ENCODE measurements at regions not wholly inside any gene's neighbourhood (a gene's known extent, or its start where the extent isn't known, plus 50 kb on each side); places are given as distances from the start of the nearest gene placed in this dataset.

- Mint-ChIP-seq H3K36me3 (ENCODE audit: low read depth) (no peaks in the 10 kb centered on the region), H3K4me1 (ENCODE audit: low read depth) (no peaks in the 10 kb centered on the region), H3K27me3 (peaks cover 44% of the 10 kb centered on the region), H3K4me3 (no peak overlapping the region), H3K9me3 (no peaks in the 10 kb centered on the region), H3K27ac (no peak overlapping the region)
Measured at GRCh38 chr9:90333226-90333625, 309.4 kb downstream of the DIRAS2 start.

GRCh38 chr9:90340421-90340820 lies 302.2 kb downstream of the DIRAS2 start:
- H3K27me3 Mint-ChIP-seq, result peaks cover 35% of the 10 kb centered on the region
- H3K9me3 Mint-ChIP-seq, result peaks cover 4% of the 10 kb centered on the region
- no peaks in the 10 kb centered on the region for H3K4me1 Mint-ChIP-seq (ENCODE audit: low read depth)
- no peak overlapping the region for H3K27ac Mint-ChIP-seq
- H3K36me3 Mint-ChIP-seq (ENCODE audit: low read depth), result no peaks in the 10 kb centered on the region
- H3K4me3 Mint-ChIP-seq, result no peak overlapping the region

- Mint-ChIP-seq H3K36me3 (ENCODE audit: low read depth) (no peaks in the 10 kb centered on the region), H3K9me3 (peaks cover 4% of the 10 kb centered on the region), H3K4me3 (no peak overlapping the region), H3K27me3 (peaks cover 39% of the 10 kb centered on the region), H3K27ac (no peak overlapping the region), H3K4me1 (ENCODE audit: low read depth) (no peaks in the 10 kb centered on the region)
Measured at GRCh38 chr9:90342607-90343006, 300.0 kb downstream of the DIRAS2 start.

GRCh38 chr9:90343366-90343765 lies 299.3 kb downstream of the DIRAS2 start:
- Mint-ChIP-seq H3K36me3 (ENCODE audit: low read depth) (no peaks in the 10 kb centered on the region), H3K4me3 (no peak overlapping the region), H3K27me3 (peaks cover 45% of the 10 kb centered on the region), H3K27ac (no peak overlapping the region), H3K9me3 (peaks cover 4% of the 10 kb centered on the region), H3K4me1 (ENCODE audit: low read depth) (no peaks in the 10 kb centered on the region)

GRCh38 chr9:90343991-90344390 lies 298.6 kb downstream of the DIRAS2 start:
- H3K27me3 Mint-ChIP-seq, result peaks cover 48% of the 10 kb centered on the region

GRCh38 chr9:90365666-90366065 lies 277.0 kb downstream of the DIRAS2 start:
- Mint-ChIP-seq H3K4me3 (no peak overlapping the region), H3K27me3 (peaks cover 39% of the 10 kb centered on the region), H3K4me1 (ENCODE audit: low read depth) (no peaks in the 10 kb centered on the region), H3K36me3 (ENCODE audit: low read depth) (no peaks in the 10 kb centered on the region), H3K9me3 (peaks cover under 1% of the 10 kb centered on the region), H3K27ac (no peak overlapping the region)

More at GRCh38 chr9:90343991-90344390, 298.6 kb downstream of the DIRAS2 start:
- no peak overlapping the region for H3K27ac Mint-ChIP-seq
- H3K36me3 Mint-ChIP-seq (ENCODE audit: low read depth), result no peaks in the 10 kb centered on the region
- H3K9me3 Mint-ChIP-seq, result peaks cover 4% of the 10 kb centered on the region
- H3K4me3 Mint-ChIP-seq, result no peak overlapping the region
- no peaks in the 10 kb centered on the region for H3K4me1 Mint-ChIP-seq (ENCODE audit: low read depth)

- Mint-ChIP-seq H3K4me3 (no peak overlapping the region), H3K27ac (no peak overlapping the region), H3K4me1 (ENCODE audit: low read depth) (no peaks in the 10 kb centered on the region), H3K27me3 (peaks cover 44% of the 10 kb centered on the region), H3K36me3 (ENCODE audit: low read depth) (no peaks in the 10 kb centered on the region), H3K9me3 (no peaks in the 10 kb centered on the region)
Measured at GRCh38 chr9:90368241-90368640, 274.4 kb downstream of the DIRAS2 start.

GRCh38 chr9:90368928-90369327 lies 273.7 kb downstream of the DIRAS2 start:
- no peaks in the 10 kb centered on the region for H3K4me1 Mint-ChIP-seq (ENCODE audit: low read depth)
- peaks cover 47% of the 10 kb centered on the region for H3K27me3 Mint-ChIP-seq
- H3K4me3 Mint-ChIP-seq, result no peak overlapping the region

GRCh38 chr9:90379771-90380170 lies 262.9 kb downstream of the DIRAS2 start:
- no peaks in the 10 kb centered on the region for H3K9me3 Mint-ChIP-seq
- no peaks in the 10 kb centered on the region for H3K36me3 Mint-ChIP-seq (ENCODE audit: low read depth)
- peaks cover 23% of the 10 kb centered on the region for H3K27me3 Mint-ChIP-seq
- H3K4me3 Mint-ChIP-seq, result no peak overlapping the region
- H3K27ac Mint-ChIP-seq, result no peak overlapping the region
- H3K4me1 Mint-ChIP-seq (ENCODE audit: low read depth), result no peaks in the 10 kb centered on the region

More at GRCh38 chr9:90368928-90369327, 273.7 kb downstream of the DIRAS2 start:
- no peak overlapping the region for H3K27ac Mint-ChIP-seq
- H3K9me3 Mint-ChIP-seq, result no peaks in the 10 kb centered on the region
- no peaks in the 10 kb centered on the region for H3K36me3 Mint-ChIP-seq (ENCODE audit: low read depth)

- Mint-ChIP-seq H3K9me3 (no peaks in the 10 kb centered on the region), H3K4me3 (no peak overlapping the region), H3K27ac (no peak overlapping the region), H3K4me1 (ENCODE audit: low read depth) (no peaks in the 10 kb centered on the region), H3K36me3 (ENCODE audit: low read depth) (no peaks in the 10 kb centered on the region), H3K27me3 (peaks cover 23% of the 10 kb centered on the region)
Measured at GRCh38 chr9:90385146-90385545, 257.5 kb downstream of the DIRAS2 start.

- Mint-ChIP-seq H3K27ac (no peak overlapping the region), H3K4me1 (ENCODE audit: low read depth) (no peaks in the 10 kb centered on the region), H3K9me3 (no peaks in the 10 kb centered on the region), H3K36me3 (ENCODE audit: low read depth) (no peaks in the 10 kb centered on the region), H3K27me3 (peaks cover 8% of the 10 kb centered on the region), H3K4me3 (no peak overlapping the region)
Measured at GRCh38 chr9:90393365-90394152, 249.1 kb downstream of the DIRAS2 start.

- H3K27ac Mint-ChIP-seq, result no peak overlapping the region
- peaks cover 8% of the 10 kb centered on the region for H3K27me3 Mint-ChIP-seq
- no peaks in the 10 kb centered on the region for H3K9me3 Mint-ChIP-seq
- H3K4me3 Mint-ChIP-seq, result no peak overlapping the region
- H3K36me3 Mint-ChIP-seq (ENCODE audit: low read depth), result no peaks in the 10 kb centered on the region
- no peaks in the 10 kb centered on the region for H3K4me1 Mint-ChIP-seq (ENCODE audit: low read depth)
Measured at GRCh38 chr9:90394871-90395270, 247.8 kb downstream of the DIRAS2 start.

GRCh38 chr9:90400091-90400490 lies 242.5 kb downstream of the DIRAS2 start:
- no peaks in the 10 kb centered on the region for H3K9me3 Mint-ChIP-seq
- H3K27ac Mint-ChIP-seq, result no peak overlapping the region
- H3K27me3 Mint-ChIP-seq, result peaks cover 26% of the 10 kb centered on the region
- no peaks in the 10 kb centered on the region for H3K4me1 Mint-ChIP-seq (ENCODE audit: low read depth)
- no peak overlapping the region for H3K4me3 Mint-ChIP-seq
- no peaks in the 10 kb centered on the region for H3K36me3 Mint-ChIP-seq (ENCODE audit: low read depth)

- Mint-ChIP-seq H3K27me3 (peaks cover 19% of the 10 kb centered on the region), H3K36me3 (ENCODE audit: low read depth) (no peaks in the 10 kb centered on the region), H3K4me1 (ENCODE audit: low read depth) (no peaks in the 10 kb centered on the region), H3K9me3 (peaks cover 16% of the 10 kb centered on the region), H3K27ac (no peak overlapping the region), H3K4me3 (no peak overlapping the region)
Measured at GRCh38 chr9:90408659-90409058, 234.0 kb downstream of the DIRAS2 start.

- Mint-ChIP-seq H3K4me3 (no peak overlapping the region), H3K9me3 (no peaks in the 10 kb centered on the region), H3K36me3 (ENCODE audit: low read depth) (no peaks in the 10 kb centered on the region), H3K27ac (no peak overlapping the region), H3K4me1 (ENCODE audit: low read depth) (no peaks in the 10 kb centered on the region), H3K27me3 (peaks cover 4% of the 10 kb centered on the region)
Measured at GRCh38 chr9:90419221-90419851, 223.3 kb downstream of the DIRAS2 start.

All from stimulated activated naive CD8-positive, alpha-beta T cell treated with anti-CD3 and anti-CD28 coated beads, Interleukin-15, Interleukin-2, amounts not matched to agents 100 ng/mL and 50 ng/mL, for 24 hours (primary cell).